Right lobe of liver (tissue), 4 donors: ENCODE measurements at regions not wholly inside any gene's neighbourhood (a gene's known extent, or its start where the extent isn't known, plus 50 kb on each side); places are given as distances from the start of the nearest gene placed in this dataset.
"Not testable (repeated sequence)": the region's sequence is repeated elsewhere in the genome, so short reads cannot be mapped to it uniquely, and the experiment has no call there.

ENCODE experiments used
- CTCF ChIP-seq, 4 donors: fragments of 200-600 bp in 3 of 4; fragments of 450-650 bp in 1 of 4; IDR thresholded peaks; one replicate each; pipeline versions ENCODE4 v1.5.1 to v1.8.0; 2016 to 2022; ENCODE audit warnings: antibody characterized with exemption in 4 of 4, mild to moderate bottlenecking in 2 of 4
- POLR2A ChIP-seq: fragments of 450-650 bp; IDR thresholded peaks from one replicate; pipeline ENCODE4 v1.6.1; 2017; ENCODE audit warnings: antibody characterized with exemption, mild to moderate bottlenecking
- donor health status: DM: no; HTN: no; CAD: no.
- donor health status: DM: no; HTN: no; CAD: no.
- donor health status: DM: no; HTN: yes; CAD: no.

DNA sequence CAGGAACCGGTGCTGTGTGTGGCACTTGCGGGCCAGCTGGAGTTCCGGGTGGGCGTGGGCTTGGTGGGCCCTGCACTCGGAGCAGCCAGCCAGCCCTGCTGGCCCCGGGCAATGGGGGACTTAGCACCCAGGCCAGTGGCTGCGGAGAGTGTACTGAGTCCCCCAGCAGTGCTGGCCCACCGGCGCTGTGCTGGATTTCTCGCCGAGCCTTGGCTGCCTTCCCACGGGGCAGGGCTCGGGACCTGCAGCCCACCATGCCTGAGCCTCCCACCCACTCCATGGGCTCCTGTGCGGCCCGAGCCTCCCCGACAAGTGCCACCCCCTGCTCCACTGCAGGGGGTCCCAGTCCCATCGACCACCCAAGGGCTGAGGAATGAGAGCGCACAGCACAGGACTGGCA, 252.8 kb upstream of the INTU start:
- TF ChIP-seq CTCF (IDR thresholded peaks at IDR 0.05); POLR2A: not testable (repeated sequence)
